ENCODE measurements at regions not wholly inside any gene's neighbourhood (a gene's known extent, or its start where the extent isn't known, plus 50 kb on each side); places are given as distances from the start of the nearest gene placed in this dataset.

GRCh38 chr5:20617841-20618240 is 629.8 kb upstream of the CDH18 start:
- POLR2A ChIA-PET: no interaction called here
- H3K36me3 Mint-ChIP-seq (ENCODE audit: low read depth): no peaks in the 10 kb centered on the region
- H3K27me3 ChIP-seq (ENCODE audit: control insufficient read depth in 1 of 2, insufficient read depth in 2 of 2, low read length in 2 of 2): no peaks in the 10 kb centered on the region
- DNase-seq: no peak
- H3K27me3 Mint-ChIP-seq: no peaks in the 10 kb centered on the region
- peaks cover 5% of the 10 kb centered on the region for H3K9me3 Mint-ChIP-seq
- peaks cover 4 to 21% of the 10 kb centered on the region in 2 experiments for H3K9me3 ChIP-seq (ENCODE audit: control insufficient read depth in 1 of 2, insufficient read depth in 1 of 2, low read length in 2 of 2)
- CTCF ChIA-PET: no interaction called here
- no peak overlapping the region for H3K4me3 Mint-ChIP-seq
- no peaks in the 10 kb centered on the region for H3K36me3 ChIP-seq (ENCODE audit: insufficient read depth, low read length)
- intact Hi-C loops (cut with DNase I, micrococcal nuclease): no loop called here
- no peaks in the 10 kb centered on the region for H3K4me1 Mint-ChIP-seq (ENCODE audit: low read depth)
- H3K27ac Mint-ChIP-seq: no peak overlapping the region
- no peak overlapping the region for H3K4me3 ChIP-seq (ENCODE audit: low read length)
- H3K4me1 ChIP-seq (ENCODE audit: insufficient read depth, low read length): no peaks in the 10 kb centered on the region
- TF ChIP-seq CTCF (IDR thresholded peaks at IDR 0.05): no peak
- no peak overlapping the region for H3K27ac ChIP-seq (ENCODE audit: low read depth in 1 of 2, low read length in 2 of 2)
- ATAC-seq (ENCODE audit: poor library complexity): no peak

GRCh38 chr5:20615888-20616563 is 628.0 kb upstream of the CDH18 start:
- Histone ChIP-seq H3K27me3 (ENCODE audit: control insufficient read depth in 1 of 2, insufficient read depth in 2 of 2, low read length in 2 of 2) (no peaks in the 10 kb centered on the region), H3K36me3 (ENCODE audit: insufficient read depth, low read length) (no peaks in the 10 kb centered on the region), H3K27ac (ENCODE audit: low read depth in 1 of 2, low read length in 2 of 2) (no peak overlapping the region), H3K4me1 (ENCODE audit: insufficient read depth, low read length) (no peaks in the 10 kb centered on the region), H3K9me3 (ENCODE audit: control insufficient read depth in 1 of 2, insufficient read depth in 1 of 2, low read length in 2 of 2) (peaks cover 4 to 22% of the 10 kb centered on the region in 2 experiments), H3K4me3 (ENCODE audit: low read length) (no peak overlapping the region)
- no peak overlapping the region for H3K4me3 Mint-ChIP-seq
- H3K4me1 Mint-ChIP-seq (ENCODE audit: low read depth): no peaks in the 10 kb centered on the region
- ATAC-seq (ENCODE audit: poor library complexity) (no peak), DNase-seq (no peak)
- CTCF ChIA-PET: no interaction called here
- H3K27ac Mint-ChIP-seq: no peak overlapping the region
- TF ChIP-seq CTCF (IDR thresholded peaks at IDR 0.05): no peak
- H3K27me3 Mint-ChIP-seq: no peaks in the 10 kb centered on the region
- peaks cover 7% of the 10 kb centered on the region for H3K9me3 Mint-ChIP-seq
- H3K36me3 Mint-ChIP-seq (ENCODE audit: low read depth): no peaks in the 10 kb centered on the region
- intact Hi-C loops (cut with DNase I, micrococcal nuclease): no loop called here
- POLR2A ChIA-PET: no interaction called here

- peaks cover 0 to 18% of the 10 kb centered on the region in 2 experiments for H3K9me3 ChIP-seq (ENCODE audit: control insufficient read depth in 1 of 2, insufficient read depth in 1 of 2, low read length in 2 of 2)
- ChIA-PET CTCF (no interaction called here), POLR2A (no interaction called here)
- no peak overlapping the region for H3K27ac ChIP-seq (ENCODE audit: low read depth in 1 of 2, low read length in 2 of 2)
- intact Hi-C loops (cut with DNase I, micrococcal nuclease): no loop called here
- peaks cover 14% of the 10 kb centered on the region for H3K9me3 Mint-ChIP-seq
- no peak for ATAC-seq (ENCODE audit: poor library complexity)
- TF ChIP-seq CTCF (IDR thresholded peaks at IDR 0.05): no peak
- no peaks in the 10 kb centered on the region for H3K4me1 ChIP-seq (ENCODE audit: insufficient read depth, low read length)
- H3K4me1 Mint-ChIP-seq (ENCODE audit: low read depth): no peaks in the 10 kb centered on the region
- H3K27me3 ChIP-seq (ENCODE audit: control insufficient read depth in 1 of 2, insufficient read depth in 2 of 2, low read length in 2 of 2): no peaks in the 10 kb centered on the region
- no peaks in the 10 kb centered on the region for H3K36me3 ChIP-seq (ENCODE audit: insufficient read depth, low read length)
- no peaks in the 10 kb centered on the region for H3K36me3 Mint-ChIP-seq (ENCODE audit: low read depth)
- no peak overlapping the region for H3K27ac Mint-ChIP-seq
- no peak overlapping the region for H3K4me3 ChIP-seq (ENCODE audit: low read length)
- no peaks in the 10 kb centered on the region for H3K27me3 Mint-ChIP-seq
- no peak overlapping the region for H3K4me3 Mint-ChIP-seq
- DNase-seq: no peak
Measured at GRCh38 chr5:20611620-20612019, 623.6 kb upstream of the CDH18 start.
